ENCODE measurements at regions not wholly inside any gene's neighbourhood (a gene's known extent, or its start where the extent isn't known, plus 50 kb on each side); places are given as distances from the start of the nearest gene placed in this dataset.

DNA sequence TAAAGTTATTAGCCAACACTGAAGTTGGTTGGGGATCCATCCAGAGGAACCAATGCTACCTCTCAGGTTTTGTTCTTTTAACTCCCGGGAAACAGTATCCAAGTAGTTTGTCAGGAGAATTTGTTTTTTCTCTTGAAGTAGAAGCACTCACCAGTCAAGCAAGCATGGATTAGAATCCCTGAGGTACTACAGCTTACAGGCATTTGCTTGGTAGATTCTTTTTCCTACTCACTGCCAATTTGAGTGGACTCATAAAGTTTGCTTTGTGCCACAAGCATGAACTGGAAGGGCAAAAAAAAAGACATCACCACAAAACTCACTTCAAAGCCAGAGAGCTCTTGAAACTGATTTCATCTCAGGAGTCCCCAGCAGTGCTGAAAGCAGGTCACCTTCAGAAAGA lies 167.4 kb downstream of the MBOAT1 start:
- no peaks in the 10 kb centered on the region for H3K27me3 ChIP-seq (ENCODE audit: control insufficient read depth, insufficient read depth, low read length)
- TF ChIP-seq, protein P1, sequence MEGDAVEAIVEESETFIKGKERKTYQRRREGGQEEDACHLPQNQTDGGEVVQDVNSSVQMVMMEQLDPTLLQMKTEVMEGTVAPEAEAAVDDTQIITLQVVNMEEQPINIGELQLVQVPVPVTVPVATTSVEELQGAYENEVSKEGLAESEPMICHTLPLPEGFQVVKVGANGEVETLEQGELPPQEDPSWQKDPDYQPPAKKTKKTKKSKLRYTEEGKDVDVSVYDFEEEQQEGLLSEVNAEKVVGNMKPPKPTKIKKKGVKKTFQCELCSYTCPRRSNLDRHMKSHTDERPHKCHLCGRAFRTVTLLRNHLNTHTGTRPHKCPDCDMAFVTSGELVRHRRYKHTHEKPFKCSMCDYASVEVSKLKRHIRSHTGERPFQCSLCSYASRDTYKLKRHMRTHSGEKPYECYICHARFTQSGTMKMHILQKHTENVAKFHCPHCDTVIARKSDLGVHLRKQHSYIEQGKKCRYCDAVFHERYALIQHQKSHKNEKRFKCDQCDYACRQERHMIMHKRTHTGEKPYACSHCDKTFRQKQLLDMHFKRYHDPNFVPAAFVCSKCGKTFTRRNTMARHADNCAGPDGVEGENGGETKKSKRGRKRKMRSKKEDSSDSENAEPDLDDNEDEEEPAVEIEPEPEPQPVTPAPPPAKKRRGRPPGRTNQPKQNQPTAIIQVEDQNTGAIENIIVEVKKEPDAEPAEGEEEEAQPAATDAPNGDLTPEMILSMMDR (IDR thresholded peaks at IDR 0.05; ENCODE audit: insufficient read depth, low read length, severe bottlenecking) = no peak
- H3K36me3 ChIP-seq (ENCODE audit: control insufficient read depth, insufficient read depth, low read length) = no peaks in the 10 kb centered on the region
- H3K4me3 ChIP-seq (ENCODE audit: low read depth, low read length) = no peak overlapping the region
- FAIRE-seq (no peak), DNase-seq (ENCODE audit: low read depth) (no peak)

Measured in bronchial epithelial cell (primary cell).